Ovary (tissue), 7 donors: ENCODE measurements at regions not wholly inside any gene's neighbourhood (a gene's known extent, or its start where the extent isn't known, plus 50 kb on each side); places are given as distances from the start of the nearest gene placed in this dataset.

Experiments used
- DNase-seq, 5 donors: peaks; one replicate each; pipeline ENCODE4 v3.0.0-alpha.2; 2019 to 2020
- H3K27ac ChIP-seq, 2 donors: fragments of 200-600 bp; one replicate each; pipeline versions ENCODE4 v1.5.1 to v1.8.0; 2019 to 2022
- H3K27me3 ChIP-seq: fragments of 200-600 bp; one replicate; pipeline ENCODE4 v1.8.0; 2022
- H3K36me3 ChIP-seq: fragments of 200-600 bp; sonication (generic); one replicate; pipeline ENCODE4 v1.5.1; 2019
- H3K4me1 ChIP-seq: one replicate; pipeline ENCODE4 v1.8.1; 2013; ENCODE audit warnings: mild to moderate bottlenecking, moderate library complexity; ENCODE audit not compliant: insufficient read depth
- H3K4me3 ChIP-seq: fragments of 200-600 bp; sonication (generic); one replicate; pipeline ENCODE4 v1.5.1; 2017
- H3K9me3 ChIP-seq, 2 donors: fragments of 200-600 bp in 1 of 2; sonication (generic) in 1 of 2; one replicate each; pipeline versions ENCODE4 v1.5.1 to v1.8.1; 2013 to 2019; ENCODE audit warnings: mild to moderate bottlenecking in 1 of 2, moderate library complexity in 1 of 2
- EP300 ChIP-seq: sonication (generic); formaldehyde crosslinking; IDR thresholded peaks from one replicate; pipeline ENCODE4 v1.6.1; 2017; ENCODE audit warnings: antibody characterized with exemption
- POLR2A ChIP-seq: fragments of 450-650 bp; IDR thresholded peaks from one replicate; pipeline ENCODE4 v1.6.1; 2017; ENCODE audit warnings: antibody characterized with exemption, mild to moderate bottlenecking, moderate library complexity
- WGBS, 3 donors: extraction: QIAGEN DNeasy Blood & Tissue Kit in 1 of 3; methylation state at CpG; one replicate each; pipeline versions ENCODE4 v1.1.5 to v1.1.7; 2013 to 2017; 5-methylcytosine and 5-hydroxymethylcytosine counted together
- intact Hi-C, 4 donors: fragments of 100-400 bp; cut with DNase I; formaldehyde crosslinking; loops; one replicate each; pipeline versions ENCODE4 v1.11.0 to v1.15.1; 2022 to 2023
- TF ChIP-seq, protein P1 (sequence below), 3 donors: fragments of 450-650 bp in 2 of 3; fragments of 200-600 bp in 1 of 3; IDR thresholded peaks; one replicate each; pipeline versions ENCODE4 v1.5.1 to v1.8.0; 2016 to 2022; ENCODE audit warnings: antibody characterized with exemption in 3 of 3, mild to moderate bottlenecking in 1 of 3
- donor health status: DM: no; HTN: no; CAD: no; lungs with moderate emphysema.
- donor health status: DM: no; HTN: no; CAD: no.
- donor health status: Bipolar disorder and iron deficiency.
- donor health status: DM: no; HTN: no; CAD: no.
- donor health status: DM: yes; HTN: yes; CAD: no.

DNA sequence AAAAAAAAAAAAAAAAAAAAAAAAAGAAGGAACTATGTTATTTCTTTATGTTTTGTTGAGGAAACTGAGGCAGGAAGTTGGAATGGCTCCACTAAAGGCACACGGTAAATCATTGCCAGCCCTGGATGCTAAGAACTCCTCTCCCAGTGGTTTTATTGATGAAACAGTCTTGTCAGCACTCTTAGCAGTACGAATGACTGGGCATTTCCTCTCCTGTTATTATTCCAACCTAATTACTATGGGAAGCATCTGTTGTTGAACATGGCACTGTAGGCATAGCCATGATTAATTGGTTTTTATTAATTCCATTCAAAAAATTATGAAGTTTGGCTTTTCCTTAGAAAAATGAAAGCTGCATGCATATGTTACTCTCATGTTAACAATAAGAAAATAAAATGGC is 1387.1 kb upstream of the TMEM132C start:
- no peak overlapping the region for H3K27ac ChIP-seq
- H3K4me1 ChIP-seq = no peaks in the 10 kb centered on the region
- no peaks in the 10 kb centered on the region for H3K27me3 ChIP-seq
- H3K9me3 ChIP-seq = no peaks in the 10 kb centered on the region
- DNase-seq = no peak
- no peaks in the 10 kb centered on the region for H3K36me3 ChIP-seq
- WGBS, 3 donors = 55 to 65% (median 59%) methylated on average over 2 of the region's 2 CpGs
- no peak overlapping the region for H3K4me3 ChIP-seq
- TF ChIP-seq POLR2A (no peak), EP300 (no peak)
- TF ChIP-seq, protein P1, sequence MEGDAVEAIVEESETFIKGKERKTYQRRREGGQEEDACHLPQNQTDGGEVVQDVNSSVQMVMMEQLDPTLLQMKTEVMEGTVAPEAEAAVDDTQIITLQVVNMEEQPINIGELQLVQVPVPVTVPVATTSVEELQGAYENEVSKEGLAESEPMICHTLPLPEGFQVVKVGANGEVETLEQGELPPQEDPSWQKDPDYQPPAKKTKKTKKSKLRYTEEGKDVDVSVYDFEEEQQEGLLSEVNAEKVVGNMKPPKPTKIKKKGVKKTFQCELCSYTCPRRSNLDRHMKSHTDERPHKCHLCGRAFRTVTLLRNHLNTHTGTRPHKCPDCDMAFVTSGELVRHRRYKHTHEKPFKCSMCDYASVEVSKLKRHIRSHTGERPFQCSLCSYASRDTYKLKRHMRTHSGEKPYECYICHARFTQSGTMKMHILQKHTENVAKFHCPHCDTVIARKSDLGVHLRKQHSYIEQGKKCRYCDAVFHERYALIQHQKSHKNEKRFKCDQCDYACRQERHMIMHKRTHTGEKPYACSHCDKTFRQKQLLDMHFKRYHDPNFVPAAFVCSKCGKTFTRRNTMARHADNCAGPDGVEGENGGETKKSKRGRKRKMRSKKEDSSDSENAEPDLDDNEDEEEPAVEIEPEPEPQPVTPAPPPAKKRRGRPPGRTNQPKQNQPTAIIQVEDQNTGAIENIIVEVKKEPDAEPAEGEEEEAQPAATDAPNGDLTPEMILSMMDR (IDR thresholded peaks at IDR 0.05) = no peak
- intact Hi-C loops = loop anchor here in 1 of 4 donors (10.0 kb wide), 1 partner anchor 1705 kb away; no protein-coding TSS in a partner anchor

DNA sequence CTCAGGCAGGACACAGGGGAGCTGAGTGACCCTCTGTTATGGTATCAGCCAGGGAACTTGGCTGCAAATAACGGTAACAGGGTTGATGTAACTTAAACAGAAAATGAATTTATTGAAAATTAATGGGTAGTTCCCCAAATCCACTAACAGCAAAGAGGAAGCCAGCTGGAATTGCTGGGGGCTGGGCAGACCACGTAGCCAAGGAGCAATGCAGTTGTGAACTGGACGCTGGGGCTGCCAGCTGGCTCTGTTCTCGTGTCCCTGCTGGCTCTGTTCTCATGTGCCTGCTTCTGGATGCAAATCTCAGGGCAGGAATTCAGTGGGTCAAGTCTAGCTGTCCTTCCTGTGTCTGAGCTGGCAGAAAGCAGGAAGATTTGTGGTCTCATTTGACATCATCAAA is 1383.3 kb upstream of the TMEM132C start:
- WGBS, 3 donors = 0 to 4% (median 2%) methylated on average over 4 of the region's 4 CpGs
- intact Hi-C loops = no loop called here

DNA sequence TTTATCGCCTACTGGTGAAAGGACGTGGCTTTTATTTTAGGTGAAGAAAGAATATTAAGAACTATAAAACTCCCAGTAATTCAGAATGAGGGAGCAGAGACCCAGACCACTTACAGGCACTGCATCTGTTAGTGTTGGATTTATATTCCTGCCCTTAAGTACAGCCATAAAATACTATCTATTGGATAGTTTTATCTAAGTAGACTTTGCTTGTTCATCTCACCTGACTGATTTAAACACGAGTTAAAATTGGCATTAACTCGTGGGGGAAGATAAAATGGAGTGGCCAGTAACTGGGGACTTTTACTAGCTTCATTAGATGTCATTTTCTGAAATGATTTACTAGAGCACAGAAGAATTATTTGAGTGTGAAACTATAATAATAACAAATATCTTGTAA is 1377.5 kb upstream of the TMEM132C start:
- Histone ChIP-seq H3K9me3 (no peaks in the 10 kb centered on the region), H3K4me1 (no peaks in the 10 kb centered on the region), H3K27ac (no peak overlapping the region), H3K27me3 (no peaks in the 10 kb centered on the region), H3K4me3 (no peak overlapping the region), H3K36me3 (no peaks in the 10 kb centered on the region)
- DNase-seq = no peak
- WGBS, 3 donors = 45 to 69% (median 62%) methylated on average over 4 of the region's 4 CpGs
- intact Hi-C loops = no loop called here
- TF ChIP-seq, protein P1 (IDR thresholded peaks at IDR 0.05) = no peak
- no peak for TF ChIP-seq EP300
- TF ChIP-seq POLR2A = no peak

More for the DNA sequence above, 1383.3 kb upstream of the TMEM132C start:
- Histone ChIP-seq H3K9me3 (no peaks in the 10 kb centered on the region), H3K4me3 (no peak overlapping the region), H3K27me3 (no peaks in the 10 kb centered on the region), H3K27ac (no peak overlapping the region), H3K4me1 (no peaks in the 10 kb centered on the region), H3K36me3 (no peaks in the 10 kb centered on the region)
- DNase-seq = no peak
- no peak for TF ChIP-seq POLR2A
- no peak for TF ChIP-seq EP300
- TF ChIP-seq, protein P1 (IDR thresholded peaks at IDR 0.05) = no peak

DNA sequence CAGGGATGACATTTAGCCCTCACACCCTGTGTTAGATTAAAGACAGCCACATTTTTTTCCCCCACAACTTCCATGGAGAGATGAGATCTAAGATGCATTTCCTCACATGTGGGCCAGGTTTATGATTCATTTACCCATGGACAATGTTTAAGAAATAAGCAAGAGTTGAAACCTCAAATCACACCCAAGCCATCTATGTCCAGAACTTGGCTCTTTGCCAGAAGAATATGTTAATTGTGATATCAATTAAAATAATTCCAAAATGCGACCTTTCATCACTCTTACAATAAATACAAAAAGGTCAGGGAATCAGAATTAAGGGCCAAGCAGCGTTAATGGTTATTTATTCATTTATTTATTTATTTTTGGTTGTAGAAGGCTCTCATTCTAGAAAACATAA is 1376.9 kb upstream of the TMEM132C start:
- no peak overlapping the region for H3K27ac ChIP-seq
- H3K36me3 ChIP-seq = no peaks in the 10 kb centered on the region
- 67 to 84% (median 78%) methylated on average over 2 of the region's 2 CpGs for WGBS, 3 donors
- no peaks in the 10 kb centered on the region for H3K27me3 ChIP-seq
- DNase-seq = no peak
- no peaks in the 10 kb centered on the region for H3K4me1 ChIP-seq
- H3K4me3 ChIP-seq = no peak overlapping the region
- TF ChIP-seq, protein P1 (IDR thresholded peaks at IDR 0.05) = no peak
- no peak for TF ChIP-seq EP300
- no peaks in the 10 kb centered on the region for H3K9me3 ChIP-seq
- intact Hi-C loops = no loop called here

DNA sequence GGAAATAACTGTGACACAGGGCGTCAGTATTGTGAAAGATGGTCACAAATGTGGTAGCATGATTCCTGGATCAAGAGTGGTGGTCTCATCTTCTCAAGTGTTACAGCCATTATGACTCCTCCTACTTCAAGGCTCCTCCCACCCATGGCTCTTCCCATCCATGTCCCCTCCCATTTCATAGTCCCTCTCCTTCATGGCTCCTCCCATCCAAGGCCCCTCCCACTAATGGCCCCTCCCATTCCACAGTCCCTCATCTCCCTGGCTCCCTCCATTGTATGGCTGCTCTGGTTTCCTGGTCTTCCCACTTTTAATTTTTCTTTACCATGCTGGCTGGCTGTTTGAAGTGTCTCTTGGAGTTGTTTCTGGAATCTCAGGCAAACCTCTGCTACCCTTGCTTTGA is 1375.2 kb upstream of the TMEM132C start:
- WGBS, 3 donors = 88 to 100% (median 90%) methylated on average over 1 of the region's 1 CpG

More for the DNA sequence above, 1375.2 kb upstream of the TMEM132C start:
- no peak for DNase-seq
- H3K36me3 ChIP-seq = no peaks in the 10 kb centered on the region
- H3K9me3 ChIP-seq = no peaks in the 10 kb centered on the region
- TF ChIP-seq EP300 (no peak), POLR2A (no peak)
- TF ChIP-seq, protein P1 (IDR thresholded peaks at IDR 0.05) = no peak
- no peaks in the 10 kb centered on the region for H3K4me1 ChIP-seq
- H3K4me3 ChIP-seq = no peak overlapping the region
- no peaks in the 10 kb centered on the region for H3K27me3 ChIP-seq
- intact Hi-C loops = no loop called here
- H3K27ac ChIP-seq = no peak overlapping the region
